GM12873 (cell line): ENCODE measurements at regions not wholly inside any gene's neighbourhood (a gene's known extent, or its start where the extent isn't known, plus 50 kb on each side); places are given as distances from the start of the nearest gene placed in this dataset.

ENCODE experiments used
- TF ChIP-seq, protein P1 (sequence below): IDR thresholded peaks from 2 replicates; pipeline ENCODE4 v1.5.1; 2012; ENCODE audit warnings: low read depth, mild to moderate bottlenecking, moderate library complexity, low read length, control low read depth; ENCODE audit not compliant: insufficient read depth; ENCODE audit errors: missing control alignments

DNA sequence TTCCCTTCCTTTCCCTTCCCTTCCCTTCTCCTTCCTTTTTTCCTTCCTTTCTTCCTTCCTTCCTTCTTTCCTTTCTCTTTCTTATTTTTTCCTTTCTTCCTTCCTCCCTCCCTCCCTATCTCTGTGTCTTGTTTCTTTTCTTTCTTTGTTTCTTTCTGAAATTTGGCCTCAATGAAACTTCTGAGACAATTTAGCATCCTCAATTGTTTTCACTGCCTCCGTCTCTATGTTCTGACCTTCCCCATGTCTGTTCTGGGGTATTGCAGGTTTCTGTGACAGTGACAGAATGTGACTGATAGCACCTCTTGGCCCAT lies 81.7 kb upstream of the PAX1 start:
- TF ChIP-seq, protein P1, sequence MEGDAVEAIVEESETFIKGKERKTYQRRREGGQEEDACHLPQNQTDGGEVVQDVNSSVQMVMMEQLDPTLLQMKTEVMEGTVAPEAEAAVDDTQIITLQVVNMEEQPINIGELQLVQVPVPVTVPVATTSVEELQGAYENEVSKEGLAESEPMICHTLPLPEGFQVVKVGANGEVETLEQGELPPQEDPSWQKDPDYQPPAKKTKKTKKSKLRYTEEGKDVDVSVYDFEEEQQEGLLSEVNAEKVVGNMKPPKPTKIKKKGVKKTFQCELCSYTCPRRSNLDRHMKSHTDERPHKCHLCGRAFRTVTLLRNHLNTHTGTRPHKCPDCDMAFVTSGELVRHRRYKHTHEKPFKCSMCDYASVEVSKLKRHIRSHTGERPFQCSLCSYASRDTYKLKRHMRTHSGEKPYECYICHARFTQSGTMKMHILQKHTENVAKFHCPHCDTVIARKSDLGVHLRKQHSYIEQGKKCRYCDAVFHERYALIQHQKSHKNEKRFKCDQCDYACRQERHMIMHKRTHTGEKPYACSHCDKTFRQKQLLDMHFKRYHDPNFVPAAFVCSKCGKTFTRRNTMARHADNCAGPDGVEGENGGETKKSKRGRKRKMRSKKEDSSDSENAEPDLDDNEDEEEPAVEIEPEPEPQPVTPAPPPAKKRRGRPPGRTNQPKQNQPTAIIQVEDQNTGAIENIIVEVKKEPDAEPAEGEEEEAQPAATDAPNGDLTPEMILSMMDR = no peak

DNA sequence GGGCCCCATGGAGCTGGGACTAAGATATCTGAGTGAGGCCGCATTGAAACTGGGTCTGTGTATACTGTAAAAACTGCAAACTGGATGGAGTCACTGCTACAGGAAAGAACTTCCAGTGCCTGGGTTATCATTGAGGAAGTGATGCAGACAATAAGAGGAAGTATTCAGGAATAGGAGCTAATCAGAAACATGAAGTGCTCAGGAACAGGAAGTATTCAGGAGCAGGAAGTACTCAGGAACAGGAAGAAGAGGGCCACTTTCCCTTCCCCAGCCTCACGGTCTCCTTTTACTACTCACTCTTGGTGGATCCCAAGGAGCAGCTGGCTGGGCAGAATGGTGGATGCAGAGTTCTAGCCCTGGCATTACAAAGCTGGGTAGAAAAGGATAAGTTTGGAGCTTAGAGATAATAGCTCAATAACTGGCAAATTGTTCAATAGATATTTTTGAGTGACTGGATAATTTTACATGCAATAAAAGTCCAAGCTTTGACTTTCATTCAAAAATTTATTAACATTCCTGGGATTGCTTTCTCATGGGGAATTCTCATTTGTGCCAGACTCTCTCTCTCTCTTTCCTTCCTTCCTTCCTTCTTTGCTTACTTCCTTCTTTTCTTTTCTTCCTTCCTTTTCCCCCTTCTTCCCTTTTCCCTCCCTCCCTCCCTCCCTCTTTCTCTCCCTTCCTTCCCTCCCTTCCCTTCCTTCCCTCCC lies 82.2 kb upstream of the PAX1 start:
- TF ChIP-seq, protein P1 = no peak

DNA sequence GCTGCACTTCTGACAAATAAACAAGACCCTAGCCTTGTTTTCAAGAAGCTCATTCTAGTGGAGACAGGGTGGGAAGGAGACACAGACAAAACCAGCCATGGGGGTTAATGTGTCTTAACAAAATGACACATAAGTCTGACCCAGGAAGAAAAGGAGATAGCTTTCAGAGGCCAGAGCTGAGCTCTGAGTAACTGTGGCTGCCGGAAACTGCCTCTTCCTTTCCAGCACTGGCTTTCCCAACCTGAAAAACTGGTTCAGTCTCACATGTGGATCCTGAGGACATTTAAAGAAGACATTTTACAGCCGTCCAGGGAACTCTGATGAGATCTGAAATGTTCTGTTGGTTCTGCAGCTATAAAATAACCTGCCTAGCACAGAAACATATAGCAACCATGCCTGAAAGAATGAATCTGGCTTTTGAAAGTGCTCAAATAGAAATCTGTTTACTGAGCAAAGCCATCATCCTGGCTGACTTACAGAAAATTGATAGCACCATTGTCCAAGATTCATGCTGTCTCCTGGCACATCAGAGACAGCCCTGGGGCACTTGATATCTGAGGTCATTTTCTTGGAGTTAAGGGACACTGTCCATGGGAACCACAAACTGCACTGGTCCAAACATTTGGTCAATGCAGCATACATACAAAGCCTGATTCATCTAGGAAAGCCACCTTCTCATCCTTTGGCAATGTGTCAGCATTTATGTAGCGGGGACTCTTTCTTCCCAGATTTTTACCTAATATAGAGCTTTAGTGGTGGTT lies 83.2 kb upstream of the PAX1 start:
- TF ChIP-seq, protein P1 = no peak

DNA sequence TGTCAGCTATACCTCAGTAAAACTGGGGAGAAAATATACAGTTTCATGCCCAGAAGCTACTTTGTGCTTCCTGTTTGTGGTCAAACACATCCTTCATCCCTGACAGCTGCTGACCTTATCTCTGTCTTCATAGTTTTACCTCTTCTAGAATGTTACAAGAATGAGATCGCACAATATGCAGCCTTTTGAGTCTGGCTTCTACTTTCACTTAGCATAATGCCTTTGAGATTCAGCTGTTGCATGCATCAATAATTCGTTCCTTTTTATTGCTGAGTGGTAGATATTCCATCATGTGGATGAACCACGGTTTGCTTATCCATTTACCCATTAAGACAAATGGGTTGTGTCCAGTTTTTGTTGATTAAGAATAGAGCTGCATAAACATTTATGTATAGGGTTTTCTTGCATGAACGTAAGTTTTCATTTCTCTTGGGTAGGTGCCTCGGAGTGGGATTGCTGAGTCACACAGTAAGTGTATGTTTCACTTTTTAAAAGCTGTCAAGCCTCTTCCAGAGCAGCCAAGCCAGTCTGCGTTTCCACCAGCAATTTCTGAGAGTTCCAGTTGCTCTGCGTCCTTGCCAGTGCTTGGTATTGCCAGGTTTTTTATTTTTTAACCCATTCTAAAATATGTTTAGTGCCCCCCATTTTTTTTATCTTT lies 86.6 kb upstream of the PAX1 start:
- TF ChIP-seq, protein P1 = no peak

DNA sequence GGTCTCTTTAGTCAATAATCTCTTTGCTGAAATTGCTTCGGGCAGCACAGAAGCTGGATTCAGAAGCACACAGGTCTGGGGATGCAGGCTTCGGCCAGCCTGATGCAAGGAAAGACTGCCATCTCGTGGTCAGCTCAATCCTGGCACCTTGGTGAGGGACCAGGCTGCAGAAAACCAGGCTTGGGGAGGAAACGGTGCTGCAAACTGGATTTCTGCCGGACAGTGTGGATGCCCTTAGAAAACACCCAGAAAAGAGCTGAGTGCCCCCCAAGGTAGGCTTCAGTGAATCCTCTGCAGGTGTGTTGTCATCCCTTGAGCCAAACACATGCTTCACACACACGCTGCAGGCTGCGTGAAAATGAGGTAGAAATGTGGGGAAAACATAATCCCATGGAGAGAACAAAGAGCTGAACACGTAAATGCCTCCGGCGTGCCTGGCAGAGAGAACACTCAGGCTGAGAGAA lies 89.8 kb upstream of the PAX1 start:
- TF ChIP-seq, protein P1 = peak; percentile 94

DNA sequence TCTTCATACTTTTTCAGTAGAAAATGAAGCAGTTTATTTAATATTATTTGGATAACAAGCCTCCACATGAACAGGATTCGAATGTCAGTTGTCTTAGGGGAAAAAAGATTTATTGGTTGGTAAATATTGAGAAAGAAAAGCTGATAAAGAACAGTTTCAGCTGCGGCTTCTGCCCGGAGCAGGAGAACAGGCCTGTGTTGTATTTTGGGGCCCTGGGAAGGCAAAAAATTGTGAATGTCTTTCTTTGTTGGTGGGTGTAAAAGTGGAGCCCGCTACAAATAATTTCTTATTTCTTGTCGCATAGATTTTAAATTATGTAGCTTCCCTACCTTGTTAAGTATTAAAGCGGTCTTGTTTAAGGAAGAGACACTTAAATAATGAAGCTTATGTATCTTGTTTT lies 90.5 kb upstream of the PAX1 start:
- TF ChIP-seq, protein P1 = no peak

DNA sequence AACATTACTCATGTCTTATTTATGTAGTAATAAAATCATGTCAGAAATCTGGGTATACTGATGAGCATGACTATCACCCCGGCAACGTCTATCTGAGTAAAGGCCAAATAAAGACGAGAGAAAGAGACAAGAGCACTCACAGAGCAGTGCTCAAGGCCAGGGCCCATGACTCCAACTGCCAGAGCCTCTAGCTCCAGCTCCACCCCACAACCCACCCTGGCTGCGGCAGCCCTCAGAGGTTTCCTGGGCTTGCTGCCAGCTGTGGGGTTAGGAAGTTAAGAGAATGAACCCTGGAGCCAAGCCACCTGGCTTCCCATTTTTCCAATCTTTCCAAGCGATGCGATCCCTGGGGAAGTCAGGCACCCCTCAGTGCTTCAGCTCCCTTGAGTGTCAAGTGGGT lies 92.0 kb upstream of the PAX1 start:
- TF ChIP-seq, protein P1 = no peak
